HAP-1 (cell line): ENCODE measurements at regions not wholly inside any gene's neighbourhood (a gene's known extent, or its start where the extent isn't known, plus 50 kb on each side); places are given as distances from the start of the nearest gene placed in this dataset.
"Not testable (repeated sequence)": the region's sequence is repeated elsewhere in the genome, so short reads cannot be mapped to it uniquely, and the experiment has no call there.

Experiments
- DNase-seq, 2 experiments: peaks; one replicate each; pipeline ENCODE4 v3.0.0-alpha.2; 2016 to 2020; ENCODE audit warnings: low spot score in 2 of 2
- H3K27me3 ChIP-seq: fragments of 250-450 bp; sonication (Bioruptor Pico); 2 replicates; pipeline ENCODE4 v1.5.1; 2020; ENCODE audit warnings: low read depth, mild to moderate bottlenecking, moderate library complexity
- H3K36me3 ChIP-seq: fragments of 250-450 bp; sonication (Bioruptor Pico); replicated peaks from 2 replicates; pipeline ENCODE4 v1.5.1; 2020; ENCODE audit warnings: mild to moderate bottlenecking
- H3K4me1 ChIP-seq: fragments of 250-450 bp; sonication (Bioruptor Pico); 2 replicates; pipeline ENCODE4 v1.5.1; 2020; ENCODE audit warnings: mild to moderate bottlenecking
- H3K4me3 ChIP-seq: fragments of 250-450 bp; sonication (Bioruptor Pico); 2 replicates; pipeline ENCODE4 v1.5.1; 2020; ENCODE audit warnings: mild to moderate bottlenecking, moderate library complexity
- H3K9me3 ChIP-seq: fragments of 250-450 bp; sonication (Bioruptor Pico); 2 replicates; pipeline ENCODE4 v1.5.1; 2020; ENCODE audit warnings: mild to moderate bottlenecking, moderate library complexity
- in situ Hi-C: fragments of 300-500 bp; cut with MboI; formaldehyde crosslinking; loops from 3 replicates; pipeline ENCODE4 v1.14.3; 2020; ENCODE audit warnings: low sequenced_read_pairs, inconsistent platforms, mixed read lengths

GRCh38 chr11:21988477-21988876, 204.4 kb upstream of the ANO5 start:
- in situ Hi-C loops, result no loop called here
- Histone ChIP-seq H3K4me1 (no peaks in the 10 kb centered on the region), H3K27me3 (0 out of 2 replicates have a peak, but pooled peaks cover 2% of the 10 kb centered on the region), H3K36me3 (no peaks in the 10 kb centered on the region), H3K9me3 (no peaks in the 10 kb centered on the region), H3K4me3 (no peak overlapping the region)
- DNase-seq, result no peak

GRCh38 chr11:22001803-22002202, 191.1 kb upstream of the ANO5 start:
- H3K27me3 ChIP-seq, in situ Hi-C loops, H3K9me3 ChIP-seq, DNase-seq, H3K36me3 ChIP-seq, H3K4me1 ChIP-seq, H3K4me3 ChIP-seq: not testable (repeated sequence)

GRCh38 chr11:22006901-22007300, 186.0 kb upstream of the ANO5 start:
- Histone ChIP-seq H3K4me1 (no peaks in the 10 kb centered on the region), H3K36me3 (no peaks in the 10 kb centered on the region), H3K9me3 (no peaks in the 10 kb centered on the region), H3K27me3 (no peaks in the 10 kb centered on the region), H3K4me3 (no peak overlapping the region)
- in situ Hi-C loops, result no loop called here
- DNase-seq, result no peak

GRCh38 chr11:22031791-22032190, 161.1 kb upstream of the ANO5 start:
- Histone ChIP-seq H3K9me3 (no peaks in the 10 kb centered on the region), H3K4me1 (no peaks in the 10 kb centered on the region), H3K27me3 (no peaks in the 10 kb centered on the region), H3K36me3 (no peaks in the 10 kb centered on the region), H3K4me3 (no peak overlapping the region)
- no peak for DNase-seq
- in situ Hi-C loops, result no loop called here

GRCh38 chr11:22037505-22037904, 155.4 kb upstream of the ANO5 start:
- Histone ChIP-seq H3K4me3 (no peak overlapping the region), H3K9me3 (no peaks in the 10 kb centered on the region), H3K27me3 (no peaks in the 10 kb centered on the region), H3K4me1 (no peaks in the 10 kb centered on the region), H3K36me3 (no peaks in the 10 kb centered on the region)
- DNase-seq, result no peak
- in situ Hi-C loops, result no loop called here

GRCh38 chr11:22041039-22041438, 151.8 kb upstream of the ANO5 start:
- Histone ChIP-seq H3K27me3 (no peaks in the 10 kb centered on the region), H3K36me3 (no peaks in the 10 kb centered on the region), H3K4me3 (no peak overlapping the region), H3K9me3 (no peaks in the 10 kb centered on the region), H3K4me1 (no peaks in the 10 kb centered on the region)
- no peak for DNase-seq
- in situ Hi-C loops, result no loop called here

- no peak for DNase-seq
- Histone ChIP-seq H3K4me3 (no peak overlapping the region), H3K4me1 (no peaks in the 10 kb centered on the region), H3K36me3 (no peaks in the 10 kb centered on the region), H3K9me3 (no peaks in the 10 kb centered on the region), H3K27me3 (no peaks in the 10 kb centered on the region)
- in situ Hi-C loops, result no loop called here
These were observed 150.8 kb upstream of the ANO5 start for GRCh38 chr11:22042081-22042480.

GRCh38 chr11:22044126-22044525, 148.8 kb upstream of the ANO5 start:
- H3K9me3 ChIP-seq, result no peaks in the 10 kb centered on the region
- no peaks in the 10 kb centered on the region for H3K27me3 ChIP-seq
- no peaks in the 10 kb centered on the region for H3K36me3 ChIP-seq
- no peak overlapping the region for H3K4me3 ChIP-seq
- DNase-seq, result no peak
- in situ Hi-C loops, result no loop called here
- H3K4me1 ChIP-seq, result no peaks in the 10 kb centered on the region

GRCh38 chr11:22049276-22049675, 143.6 kb upstream of the ANO5 start:
- in situ Hi-C loops, result no loop called here
- Histone ChIP-seq H3K9me3 (no peaks in the 10 kb centered on the region), H3K27me3 (no peaks in the 10 kb centered on the region), H3K36me3 (no peaks in the 10 kb centered on the region), H3K4me3 (no peak overlapping the region), H3K4me1 (no peaks in the 10 kb centered on the region)
- DNase-seq, result no peak

- Histone ChIP-seq H3K4me1 (no peaks in the 10 kb centered on the region), H3K4me3 (no peak overlapping the region), H3K36me3 (no peaks in the 10 kb centered on the region), H3K27me3 (no peaks in the 10 kb centered on the region), H3K9me3 (no peaks in the 10 kb centered on the region)
- in situ Hi-C loops, result no loop called here
- no peak for DNase-seq
These were observed 127.4 kb upstream of the ANO5 start for GRCh38 chr11:22065472-22065871.

- Histone ChIP-seq H3K4me1 (no peaks in the 10 kb centered on the region), H3K27me3 (no peaks in the 10 kb centered on the region), H3K9me3 (no peaks in the 10 kb centered on the region), H3K4me3 (no peak overlapping the region), H3K36me3 (no peaks in the 10 kb centered on the region)
- no peak for DNase-seq
- in situ Hi-C loops, result no loop called here
These were observed 123.0 kb upstream of the ANO5 start for GRCh38 chr11:22069844-22070243.

- in situ Hi-C loops, result no loop called here
- no peak overlapping the region for H3K4me3 ChIP-seq
- no peaks in the 10 kb centered on the region for H3K4me1 ChIP-seq
- no peaks in the 10 kb centered on the region for H3K36me3 ChIP-seq
- H3K27me3 ChIP-seq, result no peaks in the 10 kb centered on the region
- no peaks in the 10 kb centered on the region for H3K9me3 ChIP-seq
- no peak for DNase-seq
These were observed 116.5 kb upstream of the ANO5 start for GRCh38 chr11:22076271-22076930.

GRCh38 chr11:22078063-22078462, 114.8 kb upstream of the ANO5 start:
- no peaks in the 10 kb centered on the region for H3K9me3 ChIP-seq
- no peaks in the 10 kb centered on the region for H3K36me3 ChIP-seq
- in situ Hi-C loops, result no loop called here
- no peaks in the 10 kb centered on the region for H3K27me3 ChIP-seq
- no peak for DNase-seq
- H3K4me3 ChIP-seq, result no peak overlapping the region
- no peaks in the 10 kb centered on the region for H3K4me1 ChIP-seq

GRCh38 chr11:22079133-22079872, 113.6 kb upstream of the ANO5 start:
- Histone ChIP-seq H3K9me3 (no peaks in the 10 kb centered on the region), H3K36me3 (no peaks in the 10 kb centered on the region), H3K4me3 (no peak overlapping the region), H3K27me3 (no peaks in the 10 kb centered on the region), H3K4me1 (no peaks in the 10 kb centered on the region)
- in situ Hi-C loops, result no loop called here
- no peak for DNase-seq
